Gastrocnemius medialis (tissue), 4 donors: ENCODE measurements at regions not wholly inside any gene's neighbourhood (a gene's known extent, or its start where the extent isn't known, plus 50 kb on each side); places are given as distances from the start of the nearest gene placed in this dataset.

Experiments
- CTCF ChIP-seq, 5 experiments: fragments of 450-650 bp in 3 of 5; fragments of 200-600 bp in 2 of 5; sonication (generic) in 2 of 5; IDR thresholded peaks in 4 of 5; conservative IDR thresholded peaks in 1 of 5; 1 replicate in 4 of 5; 2 replicates in 1 of 5; pipeline ENCODE4 v1.5.1; 2016 to 2019; ENCODE audit warnings: antibody characterized with exemption in 5 of 5, mild to moderate bottlenecking in 3 of 5, moderate library complexity in 3 of 5
- POLR2A ChIP-seq, 2 donors: fragments of 450-650 bp; IDR thresholded peaks; one replicate each; pipeline ENCODE4 v1.6.1; 2017; ENCODE audit warnings: antibody characterized with exemption in 2 of 2, mild to moderate bottlenecking in 2 of 2, moderate library complexity in 2 of 2

GRCh38 chr1:98107256-98107655, 186.4 kb upstream of the DPYD start:
- TF ChIP-seq POLR2A (IDR thresholded peaks at IDR 0.05) (no peak), CTCF (IDR thresholded peaks at IDR 0.05 in 4 of 5, conservative IDR thresholded peaks at IDR 0.05 in 1 of 5) (no peak)
